CD8-positive, alpha-beta memory T cell (primary cell): ENCODE measurements at regions not wholly inside any gene's neighbourhood (a gene's known extent, or its start where the extent isn't known, plus 50 kb on each side); places are given as distances from the start of the nearest gene placed in this dataset.

ENCODE experiments used
- CTCF ChIA-PET: fragments of 350-600 bp; sonication (Branson Sonifier 250); formaldehyde crosslinking; loops from one replicate; lab custom pipeline; 2021; ENCODE audit warnings: antibody characterized with exemption; lab: Charles Lee
- POLR2A ChIA-PET: fragments of 350-600 bp; sonication (Branson Sonifier 250); formaldehyde crosslinking; loops from one replicate; lab custom pipeline; 2021; ENCODE audit warnings: antibody characterized with exemption; lab: Charles Lee
- DNase-seq, 5 donors: peaks; one replicate each; pipeline versions ENCODE4 v3.0.0 to v3.0.0-alpha.2; 2020 to 2022; ENCODE audit warnings: mixed read lengths in 1 of 5
- H3K27ac ChIP-seq: one replicate; pipeline ENCODE4 v1.7.0; 2013; ENCODE audit warnings: low read depth, mild to moderate bottlenecking, low read length, moderate library complexity
- H3K27me3 ChIP-seq: 2 replicates; pipeline ENCODE4 v1.7.0; 2013; ENCODE audit warnings: low read length, mild to moderate bottlenecking; ENCODE audit not compliant: insufficient read depth, poor library complexity, severe bottlenecking
- H3K36me3 ChIP-seq: 2 replicates; pipeline ENCODE4 v1.7.0; 2013; ENCODE audit warnings: mild to moderate bottlenecking, low read length, moderate library complexity; ENCODE audit not compliant: insufficient read depth
- H3K4me1 ChIP-seq: 2 replicates; pipeline ENCODE4 v1.7.0; 2013; ENCODE audit warnings: mild to moderate bottlenecking, low read length, moderate library complexity; ENCODE audit not compliant: insufficient read depth
- H3K4me3 ChIP-seq: 2 replicates; pipeline ENCODE4 v1.7.0; 2013; ENCODE audit warnings: mild to moderate bottlenecking, low read length
- H3K9me3 ChIP-seq: 2 replicates; pipeline ENCODE4 v1.7.0; 2013; ENCODE audit warnings: mild to moderate bottlenecking, low read length
- H3K27ac Mint-ChIP-seq, 8 donors: one replicate each; pipeline ENCODE4 v1.8.0; 2020 to 2021; ENCODE audit warnings: mixed read lengths in 8 of 8, mild to moderate bottlenecking in 6 of 8, inconsistent platforms in 3 of 8, moderate library complexity in 3 of 8
- H3K27me3 Mint-ChIP-seq, 2 donors: one replicate each; pipeline ENCODE4 v1.8.0; 2020 to 2021; ENCODE audit warnings: mixed read lengths in 2 of 2, mild to moderate bottlenecking in 1 of 2, moderate library complexity in 1 of 2
- H3K36me3 Mint-ChIP-seq, 3 donors: one replicate each; pipeline ENCODE4 v1.8.0; 2020 to 2021; ENCODE audit warnings: mixed read lengths in 3 of 3, inconsistent platforms in 1 of 3, mild to moderate bottlenecking in 1 of 3
- H3K4me1 Mint-ChIP-seq, 3 donors: one replicate each; pipeline ENCODE4 v1.8.0; 2020 to 2021; ENCODE audit warnings: mixed read lengths in 3 of 3, inconsistent platforms in 1 of 3, mild to moderate bottlenecking in 1 of 3
- H3K4me3 Mint-ChIP-seq, 7 donors: one replicate each; pipeline ENCODE4 v1.8.0; 2020 to 2021; ENCODE audit warnings: mixed read lengths in 7 of 7, mild to moderate bottlenecking in 6 of 7, moderate library complexity in 4 of 7, inconsistent platforms in 2 of 7
- H3K9me3 Mint-ChIP-seq, 5 donors: one replicate each; pipeline ENCODE4 v1.8.0; 2020 to 2022; ENCODE audit warnings: mixed read lengths in 5 of 5, mild to moderate bottlenecking in 3 of 5, moderate library complexity in 2 of 5, inconsistent platforms in 1 of 5

DNA sequence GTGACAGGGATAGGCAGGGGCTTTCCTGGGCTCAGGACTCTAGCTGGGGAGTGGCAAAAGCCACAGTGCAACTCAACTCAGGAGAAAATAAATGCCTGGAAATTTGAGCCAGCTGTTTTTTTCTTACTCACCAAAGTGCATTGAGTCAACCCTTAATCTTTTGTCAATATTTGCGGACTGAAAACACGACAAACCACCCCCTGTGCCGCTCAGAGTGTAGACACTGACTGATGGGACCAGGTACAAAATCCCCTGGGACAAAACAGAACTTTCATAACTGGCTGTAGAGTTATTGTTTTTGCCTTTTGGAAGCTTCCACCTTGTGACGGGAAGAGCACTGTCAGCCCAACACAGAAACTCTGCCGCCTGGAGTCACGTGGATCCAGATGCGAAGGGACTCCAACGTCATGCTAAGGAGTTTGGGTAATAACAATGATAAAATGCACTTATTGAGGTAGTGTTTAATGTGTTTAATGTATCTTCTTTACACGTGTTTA, 164.6 kb downstream of the PLPP3 start:
- Mint-ChIP-seq H3K9me3 (peaks cover 0 to 4% (median 0%) of the 10 kb centered on the region in 5 donors), H3K4me1 (no peaks in the 10 kb centered on the region), H3K4me3 (no peak overlapping the region), H3K36me3 (no peaks in the 10 kb centered on the region), H3K27ac (no peak overlapping the region), H3K27me3 (peaks cover 0 to 2% of the 10 kb centered on the region in 2 donors)
- no peak overlapping the region for H3K27ac ChIP-seq
- H3K4me1 ChIP-seq, result no peaks in the 10 kb centered on the region
- no peaks in the 10 kb centered on the region for H3K27me3 ChIP-seq
- CTCF ChIA-PET, result no interaction called here
- H3K9me3 ChIP-seq, result no peaks in the 10 kb centered on the region
- H3K36me3 ChIP-seq, result no peaks in the 10 kb centered on the region
- POLR2A ChIA-PET, result no interaction called here
- no peak for DNase-seq
- H3K4me3 ChIP-seq, result no peak overlapping the region

DNA sequence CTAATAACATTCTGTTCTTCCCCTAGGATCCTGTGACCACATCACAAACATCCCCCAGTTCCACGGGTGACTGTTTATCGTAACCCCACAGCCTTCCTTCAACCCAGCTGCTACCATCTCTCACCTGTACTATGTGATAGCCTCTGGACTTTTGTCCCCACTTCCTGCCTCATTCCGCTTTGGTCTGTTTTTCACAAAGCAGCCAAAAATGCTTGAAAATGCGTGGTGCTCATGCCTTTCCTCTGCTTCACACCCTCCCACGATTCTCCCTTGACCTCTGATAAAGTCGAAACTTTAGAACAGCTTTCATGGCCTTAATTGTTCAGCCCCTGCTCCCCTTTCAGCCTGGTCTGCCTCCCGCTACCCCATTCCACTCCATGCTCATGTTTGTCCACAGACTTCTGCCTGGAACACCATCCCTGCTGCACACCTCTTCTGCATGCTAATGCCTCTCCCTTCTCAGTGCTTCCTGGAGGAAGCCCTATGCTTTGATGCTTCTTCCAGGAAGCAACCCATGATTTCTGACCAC, 165.6 kb downstream of the PLPP3 start:
- ChIA-PET POLR2A (no interaction called here), CTCF (no interaction called here)
- Mint-ChIP-seq H3K36me3 (no peaks in the 10 kb centered on the region), H3K4me3 (no peak overlapping the region), H3K27me3 (peaks cover 0 to 2% of the 10 kb centered on the region in 2 donors), H3K9me3 (peaks cover 0 to 4% (median 0%) of the 10 kb centered on the region in 5 donors), H3K4me1 (no peaks in the 10 kb centered on the region), H3K27ac (no peak overlapping the region)
- no peak for DNase-seq
- no peak overlapping the region for H3K4me3 ChIP-seq
- no peaks in the 10 kb centered on the region for H3K9me3 ChIP-seq
- no peaks in the 10 kb centered on the region for H3K27me3 ChIP-seq
- no peaks in the 10 kb centered on the region for H3K36me3 ChIP-seq
- no peaks in the 10 kb centered on the region for H3K4me1 ChIP-seq
- H3K27ac ChIP-seq, result no peak overlapping the region

DNA sequence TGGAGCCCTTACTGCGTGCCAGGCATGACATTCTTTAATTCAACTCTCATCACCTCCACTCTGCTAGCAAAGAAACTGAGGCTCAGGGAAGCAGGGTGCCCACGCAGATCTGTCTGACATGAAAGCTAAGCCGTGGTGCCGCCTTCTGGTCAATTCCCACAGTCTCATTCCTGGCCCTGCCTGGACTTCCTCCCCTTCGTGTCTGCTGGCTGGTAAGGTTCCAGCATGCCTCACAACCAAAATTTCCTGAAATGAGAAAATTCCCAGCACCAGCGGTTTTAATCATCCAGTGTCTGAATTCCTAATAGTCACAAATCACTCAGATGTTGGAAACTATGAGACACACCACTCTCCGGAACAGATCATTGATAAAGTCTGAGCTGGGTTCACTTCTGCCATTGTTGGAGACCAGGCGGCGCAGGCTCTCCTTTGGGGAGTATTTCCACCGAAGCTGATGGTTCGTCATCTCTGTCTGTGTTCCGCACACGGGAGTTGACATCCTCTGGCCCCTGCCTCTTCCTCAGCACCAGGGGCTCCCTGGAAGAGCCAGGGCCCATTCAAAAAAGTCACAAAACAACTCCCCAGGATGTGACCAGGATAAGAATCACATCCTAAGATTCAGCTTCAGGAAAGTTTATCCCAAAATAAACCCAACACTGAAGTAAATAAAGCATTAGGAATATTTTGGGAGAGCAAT, 167.7 kb downstream of the PLPP3 start:
- H3K4me1 Mint-ChIP-seq, result no peaks in the 10 kb centered on the region
- H3K9me3 Mint-ChIP-seq, result peaks cover 0 to 4% (median 0%) of the 10 kb centered on the region in 5 donors
- no peaks in the 10 kb centered on the region for H3K36me3 Mint-ChIP-seq
- H3K27me3 Mint-ChIP-seq, result peaks cover 0 to 2% of the 10 kb centered on the region in 2 donors
- H3K27ac Mint-ChIP-seq, result no peak overlapping the region
- no peaks in the 10 kb centered on the region for H3K9me3 ChIP-seq
- DNase-seq, result no peak
- no peak overlapping the region for H3K4me3 Mint-ChIP-seq
- H3K27ac ChIP-seq, result no peak overlapping the region
- POLR2A ChIA-PET, result no interaction called here
- no peaks in the 10 kb centered on the region for H3K27me3 ChIP-seq
- H3K36me3 ChIP-seq, result no peaks in the 10 kb centered on the region
- H3K4me1 ChIP-seq, result no peaks in the 10 kb centered on the region
- CTCF ChIA-PET, result no interaction called here
- H3K4me3 ChIP-seq, result no peak overlapping the region

DNA sequence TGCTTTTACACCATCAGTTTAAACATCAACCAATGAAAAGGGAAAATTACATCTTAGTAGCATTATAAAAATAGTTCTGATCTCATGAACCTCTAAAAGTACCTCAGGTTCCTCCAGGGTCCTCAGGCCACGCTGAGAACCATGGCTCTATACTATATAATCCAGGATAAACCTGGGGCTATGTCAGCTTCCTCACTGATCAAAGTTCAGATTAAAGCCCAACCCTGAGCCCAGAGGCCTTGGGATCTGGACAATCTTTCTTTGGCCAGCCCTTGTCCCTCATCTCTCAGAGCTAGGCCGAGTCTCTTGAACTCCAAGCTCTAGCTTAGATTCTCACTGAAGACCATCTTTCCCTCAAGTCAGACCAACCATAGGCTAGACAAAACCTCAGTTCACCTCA, 168.3 kb downstream of the PLPP3 start:
- Mint-ChIP-seq H3K4me3 (no peak overlapping the region), H3K27ac (no peak overlapping the region), H3K36me3 (no peaks in the 10 kb centered on the region), H3K9me3 (peaks cover 0 to 6% (median 0%) of the 10 kb centered on the region in 5 donors), H3K27me3 (peaks cover 0 to 2% of the 10 kb centered on the region in 2 donors), H3K4me1 (no peaks in the 10 kb centered on the region)
- Histone ChIP-seq H3K27me3 (no peaks in the 10 kb centered on the region), H3K27ac (no peak overlapping the region), H3K4me1 (no peaks in the 10 kb centered on the region), H3K9me3 (no peaks in the 10 kb centered on the region), H3K36me3 (no peaks in the 10 kb centered on the region), H3K4me3 (no peak overlapping the region)
- no peak for DNase-seq
- POLR2A ChIA-PET, result no interaction called here
- CTCF ChIA-PET, result no interaction called here

DNA sequence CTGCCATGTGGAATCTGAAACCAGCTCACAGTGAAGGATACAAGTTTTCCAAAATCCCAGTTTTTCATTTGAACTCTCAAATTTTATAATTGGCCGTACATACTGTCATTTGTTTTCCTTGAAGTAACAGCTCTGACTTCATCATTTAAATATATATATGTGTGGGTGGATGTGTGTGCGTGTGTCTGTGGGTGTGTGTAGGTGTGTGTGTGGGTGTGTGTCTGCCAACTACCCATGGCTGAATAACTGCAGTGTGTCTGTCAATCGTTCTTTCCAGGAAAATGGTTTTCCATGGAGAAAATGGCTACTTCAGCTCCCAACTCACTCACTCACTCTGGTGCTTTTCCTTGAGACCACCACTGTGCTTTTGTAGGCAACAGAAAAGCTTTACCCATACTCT, 169.0 kb downstream of the PLPP3 start:
- Histone ChIP-seq H3K36me3 (no peaks in the 10 kb centered on the region), H3K27me3 (no peaks in the 10 kb centered on the region), H3K9me3 (no peaks in the 10 kb centered on the region), H3K27ac (no peak overlapping the region), H3K4me1 (no peaks in the 10 kb centered on the region), H3K4me3 (no peak overlapping the region)
- Mint-ChIP-seq H3K27me3 (peaks cover 0 to 2% of the 10 kb centered on the region in 2 donors), H3K4me3 (no peak overlapping the region), H3K27ac (no peak overlapping the region), H3K4me1 (no peaks in the 10 kb centered on the region), H3K36me3 (no peaks in the 10 kb centered on the region), H3K9me3 (peaks cover 0 to 6% (median 0%) of the 10 kb centered on the region in 5 donors)
- POLR2A ChIA-PET, result no interaction called here
- DNase-seq, result no peak
- CTCF ChIA-PET, result no interaction called here

DNA sequence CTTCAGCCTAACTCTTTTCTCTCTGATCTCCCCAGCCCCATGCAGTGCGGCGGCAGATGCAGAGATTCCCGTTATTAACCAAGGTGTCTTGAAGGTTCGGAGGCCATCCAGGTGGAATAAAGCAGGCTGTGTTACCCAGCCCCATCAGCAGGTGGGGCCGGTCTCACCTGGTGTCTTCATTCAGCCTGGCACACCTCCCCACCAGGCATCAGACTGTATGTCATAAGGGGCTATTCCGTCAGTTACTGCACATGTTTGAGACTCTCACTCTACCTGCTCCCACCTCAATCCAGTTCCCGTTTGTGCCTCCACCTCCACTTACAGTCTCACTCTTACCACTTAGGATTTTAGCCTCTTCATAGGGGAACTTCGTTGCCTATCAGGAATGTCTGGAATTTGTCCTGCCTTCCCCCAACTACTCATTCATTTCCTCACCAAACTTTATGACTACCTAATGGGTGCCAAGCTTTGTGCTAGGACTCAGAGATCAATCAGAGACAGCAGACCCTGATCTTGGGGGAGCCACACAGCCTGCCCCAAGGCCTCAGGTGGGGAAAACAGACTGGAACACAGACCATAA, 170.2 kb downstream of the PLPP3 start:
- Mint-ChIP-seq H3K4me3 (no peak overlapping the region), H3K9me3 (peaks cover 0 to 5% (median 0%) of the 10 kb centered on the region in 5 donors), H3K27me3 (peaks cover 0 to 2% of the 10 kb centered on the region in 2 donors), H3K27ac (no peak overlapping the region), H3K36me3 (no peaks in the 10 kb centered on the region), H3K4me1 (no peaks in the 10 kb centered on the region)
- ChIA-PET POLR2A (no interaction called here), CTCF (no interaction called here)
- Histone ChIP-seq H3K27me3 (no peaks in the 10 kb centered on the region), H3K27ac (no peak overlapping the region), H3K9me3 (no peaks in the 10 kb centered on the region), H3K4me1 (no peaks in the 10 kb centered on the region), H3K36me3 (no peaks in the 10 kb centered on the region), H3K4me3 (no peak overlapping the region)
- DNase-seq, result no peak

DNA sequence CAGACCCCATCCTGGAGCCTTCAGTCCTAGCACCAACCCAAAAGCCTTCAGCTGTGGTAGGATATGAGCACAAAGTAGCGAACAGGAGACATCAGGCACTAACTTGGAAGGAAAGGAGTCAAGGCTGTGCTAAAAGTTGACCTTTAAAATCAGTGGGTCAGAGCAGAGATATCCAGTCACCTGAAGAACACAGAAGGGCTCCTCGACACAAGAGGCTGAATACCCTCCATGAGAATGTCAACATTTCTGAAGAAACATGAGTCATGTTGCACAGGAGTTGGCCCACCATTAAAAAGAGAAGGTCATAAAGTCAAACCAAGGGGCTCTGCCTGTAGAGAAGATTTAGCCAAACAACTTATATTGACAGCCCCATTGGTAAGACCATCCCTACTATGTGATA, 172.5 kb downstream of the PLPP3 start:
- Mint-ChIP-seq H3K27ac (no peak overlapping the region), H3K4me1 (no peaks in the 10 kb centered on the region), H3K4me3 (no peak overlapping the region), H3K27me3 (no peaks in the 10 kb centered on the region), H3K9me3 (peaks cover 0 to 3% (median 0%) of the 10 kb centered on the region in 5 donors), H3K36me3 (no peaks in the 10 kb centered on the region)
- H3K9me3 ChIP-seq, result no peaks in the 10 kb centered on the region
- CTCF ChIA-PET, result no interaction called here
- no peaks in the 10 kb centered on the region for H3K36me3 ChIP-seq
- no peak overlapping the region for H3K27ac ChIP-seq
- no peaks in the 10 kb centered on the region for H3K27me3 ChIP-seq
- no peak for DNase-seq
- POLR2A ChIA-PET, result no interaction called here
- no peak overlapping the region for H3K4me3 ChIP-seq
- H3K4me1 ChIP-seq, result no peaks in the 10 kb centered on the region

DNA sequence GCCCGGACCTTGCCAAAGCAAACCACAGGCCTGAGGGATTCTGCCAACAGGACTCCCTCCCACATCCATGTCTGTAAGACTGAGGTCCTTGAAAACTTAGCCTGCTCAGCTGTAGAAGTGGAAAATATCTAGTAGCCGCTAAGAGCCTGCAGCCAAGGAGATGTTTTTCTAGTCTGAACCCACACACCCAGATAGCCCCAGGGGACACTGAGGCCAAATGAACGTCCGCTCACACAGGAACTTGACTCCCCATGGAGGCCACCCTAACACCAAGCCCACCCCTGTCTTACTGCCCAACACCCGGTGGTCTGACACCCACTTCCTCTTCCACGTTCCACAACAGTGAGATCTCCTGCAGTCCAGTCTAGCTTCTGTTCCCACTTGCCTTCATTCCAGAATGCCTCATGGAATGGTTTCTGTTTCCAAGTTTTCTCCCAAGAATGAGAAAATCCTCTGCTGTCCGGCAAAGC, 174.8 kb downstream of the PLPP3 start:
- Histone ChIP-seq H3K4me3 (no peak overlapping the region), H3K36me3 (no peaks in the 10 kb centered on the region), H3K27ac (no peak overlapping the region), H3K27me3 (no peaks in the 10 kb centered on the region), H3K4me1 (no peaks in the 10 kb centered on the region), H3K9me3 (no peaks in the 10 kb centered on the region)
- no peaks in the 10 kb centered on the region for H3K4me1 Mint-ChIP-seq
- no peak overlapping the region for H3K27ac Mint-ChIP-seq
- CTCF ChIA-PET, result no interaction called here
- no peaks in the 10 kb centered on the region for H3K36me3 Mint-ChIP-seq
- POLR2A ChIA-PET, result no interaction called here
- H3K9me3 Mint-ChIP-seq, result peaks cover 0 to 3% (median 0%) of the 10 kb centered on the region in 5 donors
- no peak overlapping the region for H3K4me3 Mint-ChIP-seq
- no peak for DNase-seq
- H3K27me3 Mint-ChIP-seq, result no peaks in the 10 kb centered on the region
